ENCODE measurements at regions not wholly inside any gene's neighbourhood (a gene's known extent, or its start where the extent isn't known, plus 50 kb on each side); places are given as distances from the start of the nearest gene placed in this dataset.

DNA sequence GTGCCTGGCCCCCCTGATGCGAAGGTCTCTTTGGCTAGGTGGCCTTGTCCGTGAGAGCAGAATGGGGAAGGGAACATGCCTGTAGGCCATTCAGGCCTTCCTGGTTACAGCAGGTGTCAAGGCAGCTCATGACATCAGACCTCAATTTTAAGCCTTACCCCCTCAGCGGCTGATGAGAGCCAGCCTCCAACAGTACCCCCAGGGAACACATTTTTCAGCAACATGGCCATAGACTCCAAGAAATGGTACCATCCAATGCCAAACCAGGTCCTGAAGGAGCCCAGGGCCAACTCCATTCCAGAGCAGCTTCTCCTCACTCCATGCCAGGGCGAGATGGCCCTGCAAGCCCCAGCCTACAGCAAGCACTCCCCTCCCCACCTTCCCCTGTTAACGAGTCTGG lies 199.2 kb downstream of the SMAD2 start:
- no peak for TF ChIP-seq POLR2AphosphoS5 (IDR thresholded peaks at IDR 0.05; ENCODE audit: low read depth, low read length)
- TF ChIP-seq TAF1 (IDR thresholded peaks at IDR 0.05; ENCODE audit: borderline replicate concordance, insufficient read depth, low read length), result no peak
- no peak for TF ChIP-seq FOXP2 (optimal IDR thresholded peaks at IDR 0.05; ENCODE audit: borderline replicate concordance, extremely low read depth, extremely low read length, insufficient read depth)
- TF ChIP-seq SIN3A (IDR thresholded peaks at IDR 0.05; ENCODE audit: borderline replicate concordance, insufficient read depth, low read length), result no peak
- TF ChIP-seq, protein P1, sequence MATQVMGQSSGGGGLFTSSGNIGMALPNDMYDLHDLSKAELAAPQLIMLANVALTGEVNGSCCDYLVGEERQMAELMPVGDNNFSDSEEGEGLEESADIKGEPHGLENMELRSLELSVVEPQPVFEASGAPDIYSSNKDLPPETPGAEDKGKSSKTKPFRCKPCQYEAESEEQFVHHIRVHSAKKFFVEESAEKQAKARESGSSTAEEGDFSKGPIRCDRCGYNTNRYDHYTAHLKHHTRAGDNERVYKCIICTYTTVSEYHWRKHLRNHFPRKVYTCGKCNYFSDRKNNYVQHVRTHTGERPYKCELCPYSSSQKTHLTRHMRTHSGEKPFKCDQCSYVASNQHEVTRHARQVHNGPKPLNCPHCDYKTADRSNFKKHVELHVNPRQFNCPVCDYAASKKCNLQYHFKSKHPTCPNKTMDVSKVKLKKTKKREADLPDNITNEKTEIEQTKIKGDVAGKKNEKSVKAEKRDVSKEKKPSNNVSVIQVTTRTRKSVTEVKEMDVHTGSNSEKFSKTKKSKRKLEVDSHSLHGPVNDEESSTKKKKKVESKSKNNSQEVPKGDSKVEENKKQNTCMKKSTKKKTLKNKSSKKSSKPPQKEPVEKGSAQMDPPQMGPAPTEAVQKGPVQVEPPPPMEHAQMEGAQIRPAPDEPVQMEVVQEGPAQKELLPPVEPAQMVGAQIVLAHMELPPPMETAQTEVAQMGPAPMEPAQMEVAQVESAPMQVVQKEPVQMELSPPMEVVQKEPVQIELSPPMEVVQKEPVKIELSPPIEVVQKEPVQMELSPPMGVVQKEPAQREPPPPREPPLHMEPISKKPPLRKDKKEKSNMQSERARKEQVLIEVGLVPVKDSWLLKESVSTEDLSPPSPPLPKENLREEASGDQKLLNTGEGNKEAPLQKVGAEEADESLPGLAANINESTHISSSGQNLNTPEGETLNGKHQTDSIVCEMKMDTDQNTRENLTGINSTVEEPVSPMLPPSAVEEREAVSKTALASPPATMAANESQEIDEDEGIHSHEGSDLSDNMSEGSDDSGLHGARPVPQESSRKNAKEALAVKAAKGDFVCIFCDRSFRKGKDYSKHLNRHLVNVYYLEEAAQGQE (IDR thresholded peaks at IDR 0.05; ENCODE audit: insufficient read depth in 1 of 2, low read depth in 2 of 2, low read length in 2 of 2), result no peak

- TF ChIP-seq TAF1 (IDR thresholded peaks at IDR 0.05; ENCODE audit: borderline replicate concordance, insufficient read depth, low read length) (no peak), SIN3A (IDR thresholded peaks at IDR 0.05; ENCODE audit: borderline replicate concordance, insufficient read depth, low read length) (no peak), POLR2AphosphoS5 (IDR thresholded peaks at IDR 0.05; ENCODE audit: low read depth, low read length) (no peak), FOXP2 (optimal IDR thresholded peaks at IDR 0.05; ENCODE audit: borderline replicate concordance, extremely low read depth, extremely low read length, insufficient read depth) (no peak)
- TF ChIP-seq, protein P1 (IDR thresholded peaks at IDR 0.05; ENCODE audit: insufficient read depth in 1 of 2, low read depth in 2 of 2, low read length in 2 of 2), result no peak
These were observed 199.7 kb downstream of the SMAD2 start for GRCh38 chr18:47730795-47731194.

DNA sequence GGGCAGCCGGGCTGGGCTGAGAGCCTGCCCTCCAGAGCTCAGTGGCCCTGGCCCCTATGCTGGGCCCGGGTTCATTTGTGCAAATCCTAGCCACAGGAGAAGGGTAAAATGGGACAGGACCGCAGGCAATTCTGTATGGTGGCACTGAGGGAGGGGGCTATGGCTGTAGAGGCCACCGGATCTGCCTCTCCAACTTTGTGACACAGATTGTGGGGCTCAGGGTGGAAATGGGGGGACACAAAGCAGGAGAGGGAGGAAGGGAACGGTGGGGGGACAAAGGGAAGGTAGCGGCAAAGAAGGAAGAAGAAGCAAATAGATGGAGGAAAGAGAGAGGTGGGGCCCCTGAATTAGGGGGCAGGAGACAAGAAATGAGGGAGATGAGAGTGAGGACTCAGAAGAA lies 201.1 kb downstream of the SMAD2 start:
- TF ChIP-seq POLR2AphosphoS5 (IDR thresholded peaks at IDR 0.05; ENCODE audit: low read depth, low read length), result no peak
- TF ChIP-seq, protein P1 (IDR thresholded peaks at IDR 0.05; ENCODE audit: insufficient read depth in 1 of 2, low read depth in 2 of 2, low read length in 2 of 2), result no peak
- no peak for TF ChIP-seq SIN3A (IDR thresholded peaks at IDR 0.05; ENCODE audit: borderline replicate concordance, insufficient read depth, low read length)
- TF ChIP-seq FOXP2 (optimal IDR thresholded peaks at IDR 0.05; ENCODE audit: borderline replicate concordance, extremely low read depth, extremely low read length, insufficient read depth), result no peak

DNA sequence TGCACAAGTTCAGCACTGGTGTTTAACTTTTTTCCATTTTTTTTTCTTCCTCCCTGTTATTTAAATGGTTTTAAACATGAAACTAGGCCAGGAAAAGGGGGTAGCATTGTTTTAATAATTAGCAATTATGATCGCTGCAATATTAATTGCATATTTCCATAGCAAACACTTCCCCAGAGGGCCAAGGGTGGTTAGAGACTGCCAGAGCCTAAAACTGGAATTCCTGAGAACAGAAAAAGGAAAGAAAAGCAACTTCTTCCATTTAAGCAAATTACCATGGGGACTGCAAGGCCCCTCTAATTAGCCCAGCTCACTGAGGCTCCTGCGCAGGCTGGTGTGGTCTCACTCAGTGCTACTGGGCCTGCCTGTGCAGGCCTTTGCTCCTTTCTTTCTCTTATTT lies 201.5 kb downstream of the SMAD2 start:
- TF ChIP-seq, protein P1 (IDR thresholded peaks at IDR 0.05; ENCODE audit: insufficient read depth in 1 of 2, low read depth in 2 of 2, low read length in 2 of 2), result no peak
- TF ChIP-seq FOXP2 (optimal IDR thresholded peaks at IDR 0.05; ENCODE audit: borderline replicate concordance, extremely low read depth, extremely low read length, insufficient read depth) (no peak), SIN3A (IDR thresholded peaks at IDR 0.05; ENCODE audit: borderline replicate concordance, insufficient read depth, low read length) (no peak), POLR2AphosphoS5 (IDR thresholded peaks at IDR 0.05; ENCODE audit: low read depth, low read length) (no peak), TAF1 (IDR thresholded peaks at IDR 0.05; ENCODE audit: borderline replicate concordance, insufficient read depth, low read length) (no peak)

- TF ChIP-seq FOXP2 (optimal IDR thresholded peaks at IDR 0.05; ENCODE audit: borderline replicate concordance, extremely low read depth, extremely low read length, insufficient read depth) (no peak), SIN3A (IDR thresholded peaks at IDR 0.05; ENCODE audit: borderline replicate concordance, insufficient read depth, low read length) (no peak), TAF1 (IDR thresholded peaks at IDR 0.05; ENCODE audit: borderline replicate concordance, insufficient read depth, low read length) (no peak), POLR2AphosphoS5 (IDR thresholded peaks at IDR 0.05; ENCODE audit: low read depth, low read length) (no peak)
- TF ChIP-seq, protein P1 (IDR thresholded peaks at IDR 0.05; ENCODE audit: insufficient read depth in 1 of 2, low read depth in 2 of 2, low read length in 2 of 2), result no peak
These were observed 203.1 kb downstream of the SMAD2 start for GRCh38 chr18:47727409-47727808.

Measured in PFSK-1 (cell line).